ENCODE measurements at regions not wholly inside any gene's neighbourhood (a gene's known extent, or its start where the extent isn't known, plus 50 kb on each side); places are given as distances from the start of the nearest gene placed in this dataset.
A peak's percentile ranks its signal among the peaks of the same experiment; 100 is the strongest.

DNA sequence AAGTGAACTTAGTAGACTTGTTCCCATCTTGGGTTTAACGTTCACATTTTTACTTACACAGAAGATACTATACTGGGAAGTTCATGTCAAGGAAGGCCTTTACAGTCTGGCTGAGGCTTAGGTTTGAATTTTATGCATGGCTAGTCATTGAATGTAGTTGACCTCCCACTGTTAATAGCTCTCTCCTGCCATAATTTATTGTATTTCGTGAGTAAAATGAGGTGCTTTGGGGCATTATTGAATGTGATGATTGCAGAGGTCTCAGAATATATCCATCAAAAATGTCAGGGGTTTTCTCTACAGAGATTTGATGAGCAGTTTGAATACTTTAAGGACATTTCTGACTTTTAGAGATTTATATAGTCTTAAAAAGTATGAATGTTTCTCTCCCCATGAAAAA, 356.6 kb upstream of the GRM7 start:
- Histone ChIP-seq H3K4me1 (ENCODE audit: control insufficient read depth, insufficient read depth, low read length) (no peaks in the 10 kb centered on the region), H3K9me3 (ENCODE audit: control insufficient read depth, insufficient read depth, low read length) (no peaks in the 10 kb centered on the region), H3K27me3 (ENCODE audit: control insufficient read depth, insufficient read depth, low read length) (no peaks in the 10 kb centered on the region), H3K36me3 (ENCODE audit: control insufficient read depth, insufficient read depth, low read length) (no peaks in the 10 kb centered on the region), H3K4me3 (ENCODE audit: low read depth, low read length) (no peak overlapping the region), H3K27ac (ENCODE audit: low read depth, low read length) (no peak overlapping the region)
- WGBS (ENCODE audit: insufficient coverage) = no CpG with 5 or more reads among the region's 2 CpGs
- DNase-seq (ENCODE audit: low read depth in 4 of 6, low spot score in 6 of 6) = peak in 1 of 6 donors; percentile 27

GRCh38 chr3:6504834-6505233, 356.1 kb upstream of the GRM7 start:
- Histone ChIP-seq H3K4me1 (ENCODE audit: control insufficient read depth, insufficient read depth, low read length) (no peaks in the 10 kb centered on the region), H3K36me3 (ENCODE audit: control insufficient read depth, insufficient read depth, low read length) (no peaks in the 10 kb centered on the region), H3K9me3 (ENCODE audit: control insufficient read depth, insufficient read depth, low read length) (no peaks in the 10 kb centered on the region), H3K4me3 (ENCODE audit: low read depth, low read length) (no peak overlapping the region), H3K27ac (ENCODE audit: low read depth, low read length) (no peak overlapping the region), H3K27me3 (ENCODE audit: control insufficient read depth, insufficient read depth, low read length) (no peaks in the 10 kb centered on the region)
- DNase-seq (ENCODE audit: low read depth in 4 of 6, low spot score in 6 of 6) = no peak
- WGBS (ENCODE audit: insufficient coverage) = 90% methylated on average over 2 of the region's 3 CpGs

GRCh38 chr3:6508410-6508759, 352.5 kb upstream of the GRM7 start:
- H3K27ac ChIP-seq (ENCODE audit: low read depth, low read length) = no peak overlapping the region
- no peak for DNase-seq (ENCODE audit: low read depth in 4 of 6, low spot score in 6 of 6)
- H3K4me1 ChIP-seq (ENCODE audit: control insufficient read depth, insufficient read depth, low read length) = no peaks in the 10 kb centered on the region
- no peaks in the 10 kb centered on the region for H3K27me3 ChIP-seq (ENCODE audit: control insufficient read depth, insufficient read depth, low read length)
- no peaks in the 10 kb centered on the region for H3K9me3 ChIP-seq (ENCODE audit: control insufficient read depth, insufficient read depth, low read length)
- no peak overlapping the region for H3K4me3 ChIP-seq (ENCODE audit: low read depth, low read length)
- no CpG with 5 or more reads among the region's 2 CpGs for WGBS (ENCODE audit: insufficient coverage)
- no peaks in the 10 kb centered on the region for H3K36me3 ChIP-seq (ENCODE audit: control insufficient read depth, insufficient read depth, low read length)

DNA sequence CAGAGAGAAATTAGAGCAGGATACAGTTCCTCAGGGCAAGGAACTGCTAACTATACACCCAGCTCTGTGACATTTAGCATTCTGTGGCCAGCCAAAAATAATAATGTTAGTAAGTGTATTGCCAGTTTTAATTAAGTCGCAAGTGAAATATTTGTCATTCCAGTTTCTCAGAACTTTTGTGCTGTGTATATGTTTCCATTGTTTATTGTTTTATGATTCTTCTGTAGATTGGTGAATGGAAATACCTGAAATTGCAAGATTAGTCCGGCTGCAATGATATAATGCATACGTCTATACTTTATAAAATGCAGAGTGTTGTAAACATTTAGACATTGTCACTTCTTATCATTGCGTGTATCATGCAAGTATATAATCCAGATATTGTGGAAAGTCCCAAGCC, 351.3 kb upstream of the GRM7 start:
- WGBS (ENCODE audit: insufficient coverage) = no CpG with 5 or more reads among the region's 4 CpGs
- H3K4me3 ChIP-seq (ENCODE audit: low read depth, low read length) = no peak overlapping the region

DNA sequence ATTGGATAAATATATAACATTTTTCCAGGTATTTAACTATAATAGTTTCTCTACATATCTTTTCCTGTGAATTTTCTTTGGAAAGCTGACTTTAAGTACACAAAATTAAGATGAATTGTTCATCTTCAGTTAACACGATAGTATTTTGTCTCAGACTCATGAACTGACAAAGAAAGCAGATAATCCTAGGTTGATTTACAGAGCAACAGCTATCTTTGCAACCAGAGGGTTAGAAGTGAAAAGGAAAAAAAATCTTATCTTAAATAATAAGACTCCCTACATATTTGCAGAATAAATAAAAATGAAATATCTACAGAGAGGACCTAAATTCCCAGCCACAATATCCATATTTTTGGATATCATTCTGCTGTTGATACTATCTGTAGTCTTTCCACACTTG, 350.2 kb upstream of the GRM7 start:
- DNase-seq (ENCODE audit: low read depth in 4 of 6, low spot score in 6 of 6) = no peak
- no peak overlapping the region for H3K27ac ChIP-seq (ENCODE audit: low read depth, low read length)
- H3K4me3 ChIP-seq (ENCODE audit: low read depth, low read length) = no peak overlapping the region
- no peaks in the 10 kb centered on the region for H3K27me3 ChIP-seq (ENCODE audit: control insufficient read depth, insufficient read depth, low read length)
- no peaks in the 10 kb centered on the region for H3K36me3 ChIP-seq (ENCODE audit: control insufficient read depth, insufficient read depth, low read length)
- no CpG with 5 or more reads among the region's 1 CpG for WGBS (ENCODE audit: insufficient coverage)
- H3K9me3 ChIP-seq (ENCODE audit: control insufficient read depth, insufficient read depth, low read length) = no peaks in the 10 kb centered on the region
- H3K4me1 ChIP-seq (ENCODE audit: control insufficient read depth, insufficient read depth, low read length) = no peaks in the 10 kb centered on the region

More for the DNA sequence above, 351.3 kb upstream of the GRM7 start:
- Histone ChIP-seq H3K36me3 (ENCODE audit: control insufficient read depth, insufficient read depth, low read length) (no peaks in the 10 kb centered on the region), H3K27ac (ENCODE audit: low read depth, low read length) (no peak overlapping the region), H3K27me3 (ENCODE audit: control insufficient read depth, insufficient read depth, low read length) (no peaks in the 10 kb centered on the region), H3K4me1 (ENCODE audit: control insufficient read depth, insufficient read depth, low read length) (no peaks in the 10 kb centered on the region), H3K9me3 (ENCODE audit: control insufficient read depth, insufficient read depth, low read length) (no peaks in the 10 kb centered on the region)
- no peak for DNase-seq (ENCODE audit: low read depth in 4 of 6, low spot score in 6 of 6)

- peak in 2 of 6 donors; percentile 14 to 49 for DNase-seq (ENCODE audit: low read depth in 4 of 6, low spot score in 6 of 6)
- H3K9me3 ChIP-seq (ENCODE audit: control insufficient read depth, insufficient read depth, low read length) = no peaks in the 10 kb centered on the region
- no CpG with 5 or more reads among the region's 2 CpGs for WGBS (ENCODE audit: insufficient coverage)
- no peaks in the 10 kb centered on the region for H3K36me3 ChIP-seq (ENCODE audit: control insufficient read depth, insufficient read depth, low read length)
- no peaks in the 10 kb centered on the region for H3K4me1 ChIP-seq (ENCODE audit: control insufficient read depth, insufficient read depth, low read length)
- H3K27me3 ChIP-seq (ENCODE audit: control insufficient read depth, insufficient read depth, low read length) = no peaks in the 10 kb centered on the region
- H3K4me3 ChIP-seq (ENCODE audit: low read depth, low read length) = no peak overlapping the region
- H3K27ac ChIP-seq (ENCODE audit: low read depth, low read length) = no peak overlapping the region
Measured at GRCh38 chr3:6512172-6512800, 348.6 kb upstream of the GRM7 start.

GRCh38 chr3:6516143-6516542, 344.8 kb upstream of the GRM7 start:
- Histone ChIP-seq H3K36me3 (ENCODE audit: control insufficient read depth, insufficient read depth, low read length) (no peaks in the 10 kb centered on the region), H3K27me3 (ENCODE audit: control insufficient read depth, insufficient read depth, low read length) (no peaks in the 10 kb centered on the region), H3K4me3 (ENCODE audit: low read depth, low read length) (no peak overlapping the region), H3K27ac (ENCODE audit: low read depth, low read length) (no peak overlapping the region), H3K9me3 (ENCODE audit: control insufficient read depth, insufficient read depth, low read length) (no peaks in the 10 kb centered on the region), H3K4me1 (ENCODE audit: control insufficient read depth, insufficient read depth, low read length) (no peaks in the 10 kb centered on the region)
- DNase-seq (ENCODE audit: low read depth in 4 of 6, low spot score in 6 of 6) = no peak

- no peak overlapping the region for H3K27ac ChIP-seq (ENCODE audit: low read depth, low read length)
- H3K27me3 ChIP-seq (ENCODE audit: control insufficient read depth, insufficient read depth, low read length) = no peaks in the 10 kb centered on the region
- no peak overlapping the region for H3K4me3 ChIP-seq (ENCODE audit: low read depth, low read length)
- no peaks in the 10 kb centered on the region for H3K9me3 ChIP-seq (ENCODE audit: control insufficient read depth, insufficient read depth, low read length)
- no peaks in the 10 kb centered on the region for H3K36me3 ChIP-seq (ENCODE audit: control insufficient read depth, insufficient read depth, low read length)
- no peaks in the 10 kb centered on the region for H3K4me1 ChIP-seq (ENCODE audit: control insufficient read depth, insufficient read depth, low read length)
- no peak for DNase-seq (ENCODE audit: low read depth in 4 of 6, low spot score in 6 of 6)
- WGBS (ENCODE audit: insufficient coverage) = no CpG with 5 or more reads among the region's 2 CpGs
Measured at GRCh38 chr3:6516694-6517093, 344.2 kb upstream of the GRM7 start.

DNA sequence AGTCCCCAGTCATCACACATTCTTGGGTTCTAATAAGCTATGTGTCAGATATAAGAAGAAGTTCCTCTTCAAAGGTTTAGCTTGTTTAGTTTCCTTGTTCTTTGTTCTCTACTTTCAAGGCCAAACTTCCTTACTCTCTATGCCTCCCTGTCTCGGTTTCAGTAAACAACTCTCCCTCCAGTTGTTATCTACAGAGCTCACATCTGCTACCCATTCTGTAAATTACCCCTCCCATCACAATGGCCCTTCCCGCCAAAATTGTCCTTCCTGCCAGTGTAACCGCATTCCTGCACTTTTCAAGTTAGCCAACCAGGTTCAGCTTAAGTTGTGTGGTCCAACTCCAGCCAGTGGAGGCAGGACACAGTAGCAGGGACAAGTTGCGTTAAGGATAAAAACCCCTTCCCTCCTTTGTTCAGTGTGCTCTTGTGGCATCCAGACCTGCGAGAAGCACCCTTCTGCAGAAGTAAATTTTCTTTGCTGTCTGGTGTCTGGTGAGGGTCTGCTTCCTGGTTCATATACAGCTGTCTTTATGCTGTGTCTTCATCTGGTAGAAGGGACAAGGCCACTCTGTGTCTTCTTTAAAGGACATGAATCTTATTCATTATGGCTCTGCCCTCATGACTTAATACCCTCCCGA, 342.1 kb upstream of the GRM7 start:
- Histone ChIP-seq H3K9me3 (ENCODE audit: control insufficient read depth, insufficient read depth, low read length) (no peaks in the 10 kb centered on the region), H3K27ac (ENCODE audit: low read depth, low read length) (no peak overlapping the region), H3K4me1 (ENCODE audit: control insufficient read depth, insufficient read depth, low read length) (no peaks in the 10 kb centered on the region), H3K36me3 (ENCODE audit: control insufficient read depth, insufficient read depth, low read length) (no peaks in the 10 kb centered on the region), H3K4me3 (ENCODE audit: low read depth, low read length) (no peak overlapping the region), H3K27me3 (ENCODE audit: control insufficient read depth, insufficient read depth, low read length) (no peaks in the 10 kb centered on the region)
- no peak for DNase-seq (ENCODE audit: low read depth in 4 of 6, low spot score in 6 of 6)
- 89% methylated on average over 5 of the region's 6 CpGs for WGBS (ENCODE audit: insufficient coverage)

DNA sequence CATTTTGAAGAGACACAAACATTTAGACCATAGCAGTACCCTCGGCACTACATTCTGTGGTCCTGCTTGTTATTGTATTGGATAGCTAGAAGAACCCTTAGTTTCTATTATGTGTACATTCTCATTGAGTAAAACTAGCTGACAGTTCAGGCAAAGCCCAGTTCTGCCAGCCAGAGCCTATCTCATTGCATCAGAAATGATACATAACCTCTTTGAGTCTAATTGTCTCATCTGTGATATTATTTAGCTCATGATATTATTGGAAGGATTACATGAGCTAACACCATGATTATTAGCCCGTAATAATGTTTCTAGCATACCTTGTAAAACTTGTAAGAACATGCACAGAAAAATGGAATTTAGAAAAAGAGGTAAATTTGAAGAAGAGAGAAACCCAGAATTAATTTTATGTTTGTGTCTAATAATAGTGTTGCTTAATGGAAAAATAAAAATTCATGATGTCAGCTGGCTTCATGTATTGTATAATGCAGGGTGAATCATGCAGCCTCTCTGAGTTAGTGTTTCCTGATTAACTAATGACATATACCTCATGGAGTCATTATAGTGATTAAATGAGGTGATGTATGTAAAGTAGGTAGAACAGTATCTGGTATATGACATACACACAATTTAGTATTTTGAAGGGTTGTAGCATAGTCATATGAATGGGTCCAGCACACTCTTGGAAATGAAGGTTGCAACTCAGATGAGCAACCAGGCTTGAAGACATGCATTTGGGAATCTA, 339.4 kb upstream of the GRM7 start:
- WGBS (ENCODE audit: insufficient coverage) = no CpG with 5 or more reads among the region's 2 CpGs
- DNase-seq (ENCODE audit: low read depth in 4 of 6, low spot score in 6 of 6) = no peak
- Histone ChIP-seq H3K27me3 (ENCODE audit: control insufficient read depth, insufficient read depth, low read length) (no peaks in the 10 kb centered on the region), H3K27ac (ENCODE audit: low read depth, low read length) (no peak overlapping the region), H3K9me3 (ENCODE audit: control insufficient read depth, insufficient read depth, low read length) (no peaks in the 10 kb centered on the region), H3K4me1 (ENCODE audit: control insufficient read depth, insufficient read depth, low read length) (no peaks in the 10 kb centered on the region), H3K36me3 (ENCODE audit: control insufficient read depth, insufficient read depth, low read length) (no peaks in the 10 kb centered on the region), H3K4me3 (ENCODE audit: low read depth, low read length) (no peak overlapping the region)
